Astrocyte (in vitro differentiated cells and primary cell): ENCODE measurements at regions not wholly inside any gene's neighbourhood (a gene's known extent, or its start where the extent isn't known, plus 50 kb on each side); places are given as distances from the start of the nearest gene placed in this dataset.
A peak's percentile ranks its signal among the peaks of the same experiment; 100 is the strongest.

Experiments used
- DNase-seq: peaks from one replicate; pipeline ENCODE4 v3.0.0-alpha.2; 2010; ENCODE audit warnings: low read depth
- FAIRE-seq: peaks from 2 replicates; lab custom pipeline; 2011; peaks lifted over from hg19 to GRCh38; lab: Jason Lieb, UNC
- H2AFZ ChIP-seq: 2 replicates; pipeline ENCODE4 v1.6.0; 2012; ENCODE audit warnings: low read depth, low read length, inconsistent platforms
- H3K27ac ChIP-seq: 2 replicates; pipeline ENCODE4 v1.5.1; 2011; ENCODE audit warnings: low read depth, low read length, inconsistent platforms
- H3K27me3 ChIP-seq: 2 replicates; pipeline ENCODE4 v1.6.0; 2011; ENCODE audit warnings: low read length, inconsistent platforms; ENCODE audit not compliant: insufficient read depth
- H3K36me3 ChIP-seq: 2 replicates; pipeline ENCODE4 v1.5.1; 2011; ENCODE audit warnings: low read length, inconsistent platforms; ENCODE audit not compliant: insufficient read depth
- H3K4me1 ChIP-seq: 2 replicates; pipeline ENCODE4 v1.5.1; 2011; ENCODE audit warnings: low read length, inconsistent platforms; ENCODE audit not compliant: insufficient read depth
- H3K4me2 ChIP-seq: 2 replicates; pipeline ENCODE4 v1.6.0; 2012; ENCODE audit warnings: low read length, inconsistent platforms
- H3K4me3 ChIP-seq: 2 replicates; pipeline ENCODE4 v1.5.1; 2011; ENCODE audit warnings: low read depth, mild to moderate bottlenecking, low read length, inconsistent platforms; ENCODE audit not compliant: insufficient read depth
- H3K79me2 ChIP-seq: 2 replicates; pipeline ENCODE4 v1.6.0; 2012; ENCODE audit warnings: mild to moderate bottlenecking, low read length, inconsistent platforms; ENCODE audit not compliant: insufficient read depth
- H3K9ac ChIP-seq: 2 replicates; pipeline ENCODE4 v1.6.0; 2012; ENCODE audit warnings: mild to moderate bottlenecking, low read length, inconsistent platforms
- H3K9me3 ChIP-seq: 2 replicates; pipeline ENCODE4 v1.5.1; 2012; ENCODE audit warnings: low read depth, mild to moderate bottlenecking, low read length, inconsistent platforms; ENCODE audit not compliant: insufficient read depth
- H4K20me1 ChIP-seq: 2 replicates; pipeline ENCODE4 v1.6.0; 2012; ENCODE audit warnings: low read length, inconsistent platforms; ENCODE audit not compliant: insufficient read depth
- H3K27ac Mint-ChIP-seq: one replicate; pipeline ENCODE4 v1.8.0; 2021; ENCODE audit warnings: mild to moderate bottlenecking, mixed read lengths; ENCODE audit not compliant: unreplicated experiment
- H3K27me3 Mint-ChIP-seq: one replicate; pipeline ENCODE4 v1.8.0; 2021; ENCODE audit warnings: low read depth, mixed read lengths; ENCODE audit not compliant: unreplicated experiment
- H3K36me3 Mint-ChIP-seq: one replicate; pipeline ENCODE4 v1.8.0; 2021; ENCODE audit warnings: low read depth, mixed read lengths; ENCODE audit not compliant: unreplicated experiment
- H3K4me1 Mint-ChIP-seq: one replicate; pipeline ENCODE4 v1.8.0; 2021; ENCODE audit warnings: low read depth, mixed read lengths; ENCODE audit not compliant: unreplicated experiment
- H3K4me3 Mint-ChIP-seq: one replicate; pipeline ENCODE4 v1.8.0; 2021; ENCODE audit warnings: mild to moderate bottlenecking, moderate library complexity, mixed read lengths; ENCODE audit not compliant: unreplicated experiment
- H3K9me3 Mint-ChIP-seq: one replicate; pipeline ENCODE4 v1.8.0; 2021; ENCODE audit warnings: mild to moderate bottlenecking, mixed read lengths; ENCODE audit not compliant: unreplicated experiment
- EZH2 ChIP-seq: IDR thresholded peaks from 2 replicates; pipeline ENCODE4 v1.6.1; 2012; ENCODE audit warnings: mild to moderate bottlenecking, low read length, inconsistent platforms; ENCODE audit not compliant: insufficient read depth
- TF ChIP-seq, protein P1 (sequence below): IDR thresholded peaks from 2 replicates; pipeline ENCODE4 v1.5.1; 2011; ENCODE audit warnings: low read depth, mild to moderate bottlenecking, inconsistent platforms, low read length, moderate library complexity; ENCODE audit not compliant: insufficient read depth

- no peak overlapping the region for H3K27ac Mint-ChIP-seq
- Histone ChIP-seq H2AFZ (peak overlapping the region; percentile 10), H3K79me2 (no peaks in the 10 kb centered on the region), H3K4me1 (no peaks in the 10 kb centered on the region), H3K36me3 (no peaks in the 10 kb centered on the region), H4K20me1 (no peaks in the 10 kb centered on the region), H3K27ac (no peak overlapping the region), H3K4me2 (no peak overlapping the region), H3K27me3 (no peaks in the 10 kb centered on the region), H3K9me3 (no peaks in the 10 kb centered on the region), H3K9ac (no peak overlapping the region), H3K4me3 (no peak overlapping the region)
- DNase-seq (no peak), FAIRE-seq (no peak)
- H3K4me3 Mint-ChIP-seq, result no peak overlapping the region
- H3K27me3 Mint-ChIP-seq, result no peaks in the 10 kb centered on the region
- H3K9me3 Mint-ChIP-seq, result no peaks in the 10 kb centered on the region
- no peaks in the 10 kb centered on the region for H3K4me1 Mint-ChIP-seq
- TF ChIP-seq EZH2, result no peak
- TF ChIP-seq, protein P1, sequence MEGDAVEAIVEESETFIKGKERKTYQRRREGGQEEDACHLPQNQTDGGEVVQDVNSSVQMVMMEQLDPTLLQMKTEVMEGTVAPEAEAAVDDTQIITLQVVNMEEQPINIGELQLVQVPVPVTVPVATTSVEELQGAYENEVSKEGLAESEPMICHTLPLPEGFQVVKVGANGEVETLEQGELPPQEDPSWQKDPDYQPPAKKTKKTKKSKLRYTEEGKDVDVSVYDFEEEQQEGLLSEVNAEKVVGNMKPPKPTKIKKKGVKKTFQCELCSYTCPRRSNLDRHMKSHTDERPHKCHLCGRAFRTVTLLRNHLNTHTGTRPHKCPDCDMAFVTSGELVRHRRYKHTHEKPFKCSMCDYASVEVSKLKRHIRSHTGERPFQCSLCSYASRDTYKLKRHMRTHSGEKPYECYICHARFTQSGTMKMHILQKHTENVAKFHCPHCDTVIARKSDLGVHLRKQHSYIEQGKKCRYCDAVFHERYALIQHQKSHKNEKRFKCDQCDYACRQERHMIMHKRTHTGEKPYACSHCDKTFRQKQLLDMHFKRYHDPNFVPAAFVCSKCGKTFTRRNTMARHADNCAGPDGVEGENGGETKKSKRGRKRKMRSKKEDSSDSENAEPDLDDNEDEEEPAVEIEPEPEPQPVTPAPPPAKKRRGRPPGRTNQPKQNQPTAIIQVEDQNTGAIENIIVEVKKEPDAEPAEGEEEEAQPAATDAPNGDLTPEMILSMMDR, result no peak
- no peaks in the 10 kb centered on the region for H3K36me3 Mint-ChIP-seq
These were observed 746.4 kb downstream of the MTRR start for GRCh38 chr5:8615142-8615858.

GRCh38 chr5:8628521-8628920, 759.6 kb downstream of the MTRR start:
- FAIRE-seq, result no peak
- H3K4me3 Mint-ChIP-seq, result no peak overlapping the region
- no peak overlapping the region for H2AFZ ChIP-seq

GRCh38 chr5:8633259-8633658, 764.3 kb downstream of the MTRR start:
- H3K9me3 ChIP-seq, result no peaks in the 10 kb centered on the region
- Mint-ChIP-seq H3K36me3 (no peaks in the 10 kb centered on the region), H3K27ac (peak overlapping the region; percentile 20), H3K4me3 (no peak overlapping the region), H3K9me3 (peaks cover 9% of the 10 kb centered on the region), H3K27me3 (no peaks in the 10 kb centered on the region), H3K4me1 (peaks cover 14% of the 10 kb centered on the region)
- no peaks in the 10 kb centered on the region for H3K4me1 ChIP-seq
- H3K4me2 ChIP-seq, result peak overlapping the region; percentile 2
- no peak for FAIRE-seq
- no peaks in the 10 kb centered on the region for H3K79me2 ChIP-seq
- H3K27me3 ChIP-seq, result no peaks in the 10 kb centered on the region
- H3K27ac ChIP-seq, result no peak overlapping the region
- no peak overlapping the region for H2AFZ ChIP-seq
- H3K9ac ChIP-seq, result no peak overlapping the region
- TF ChIP-seq, protein P1, result no peak
- no peak for TF ChIP-seq EZH2
- no peak for DNase-seq
- no peaks in the 10 kb centered on the region for H3K36me3 ChIP-seq
- no peaks in the 10 kb centered on the region for H4K20me1 ChIP-seq
- H3K4me3 ChIP-seq, result no peak overlapping the region

More at GRCh38 chr5:8628521-8628920, 759.6 kb downstream of the MTRR start:
- H3K36me3 ChIP-seq, result no peaks in the 10 kb centered on the region
- Mint-ChIP-seq H3K9me3 (peaks cover 10% of the 10 kb centered on the region), H3K36me3 (no peaks in the 10 kb centered on the region), H3K27ac (no peak overlapping the region), H3K4me1 (peaks cover 6% of the 10 kb centered on the region), H3K27me3 (no peaks in the 10 kb centered on the region)
- H4K20me1 ChIP-seq, result no peaks in the 10 kb centered on the region
- no peak overlapping the region for H3K27ac ChIP-seq
- no peak overlapping the region for H3K9ac ChIP-seq
- no peak overlapping the region for H3K4me3 ChIP-seq
- no peaks in the 10 kb centered on the region for H3K4me1 ChIP-seq
- no peak for DNase-seq
- H3K79me2 ChIP-seq, result no peaks in the 10 kb centered on the region
- H3K4me2 ChIP-seq, result no peak overlapping the region
- H3K9me3 ChIP-seq, result no peaks in the 10 kb centered on the region
- TF ChIP-seq EZH2, result no peak
- TF ChIP-seq, protein P1, result no peak
- H3K27me3 ChIP-seq, result no peaks in the 10 kb centered on the region
